ENCODE measurements at regions not wholly inside any gene's neighbourhood (a gene's known extent, or its start where the extent isn't known, plus 50 kb on each side); places are given as distances from the start of the nearest gene placed in this dataset.

- ChIA-PET SMC1A (ENCODE audit: uncharacterized antibody, unreplicated experiment) (no interaction called here), CTCF (interaction anchor here (1.7 kb wide), 1 partner anchor 65 kb away, joined by 4 read pairs; no protein-coding TSS in a partner anchor), POLR2A (no interaction called here), RAD21 (ENCODE audit: unreplicated experiment) (no interaction called here)
- Histone ChIP-seq H3K4me1 (ENCODE audit: control insufficient read depth, insufficient read depth, low read length) (peaks cover 14% of the 10 kb centered on the region), H3K79me2 (ENCODE audit: control insufficient read depth, insufficient read depth, low read length) (no peaks in the 10 kb centered on the region), H3K4me3 (no peak overlapping the region), H3K27ac (ENCODE audit: control insufficient read depth, insufficient read depth) (no peak overlapping the region), H4K20me1 (ENCODE audit: control insufficient read depth, insufficient read depth) (no peaks in the 10 kb centered on the region), H3K9me3 (replicated peaks; ENCODE audit: control insufficient read depth, insufficient read depth, low read length) (no peaks in the 10 kb centered on the region), H3K36me3 (ENCODE audit: control insufficient read depth in 2 of 2, insufficient read depth in 2 of 2, low read length in 1 of 2) (no peaks in the 10 kb centered on the region), H3K9ac (ENCODE audit: control insufficient read depth, insufficient read depth, low read length) (no peak overlapping the region), H3K4me2 (ENCODE audit: control insufficient read depth, insufficient read depth) (no peak overlapping the region), H2AFZ (ENCODE audit: control insufficient read depth, low read depth, low read length) (no peak overlapping the region), H3K27me3 (replicated peaks in 1 of 2; ENCODE audit: control insufficient read depth in 2 of 2, insufficient read depth in 2 of 2, low read length in 1 of 2) (no peaks in the 10 kb centered on the region)
- FAIRE-seq: no peak
- no peak for DNase-seq (ENCODE audit: low read depth, low spot score)
- WGBS (ENCODE audit: insufficient coverage, insufficient replicate concordance, low lambda C conversion rate, missing lambda C conversion rate): 60% methylated on average over 8 of the region's 8 CpGs
- in situ Hi-C loops (cut with MboI): no loop called here
- TF ChIP-seq ZSCAN29 (IDR thresholded peaks at IDR 0.05): no peak
- no peak for TF ChIP-seq ZNF274 (IDR thresholded peaks at IDR 0.05; ENCODE audit: insufficient read depth, insufficient read length)
- no peak for TF ChIP-seq RELA (IDR thresholded peaks at IDR 0.05; ENCODE audit: borderline replicate concordance, partially characterized antibody)
- no peak for TF ChIP-seq PBX3 (IDR thresholded peaks at IDR 0.05; ENCODE audit: insufficient replicate concordance, low read depth, low read length)
- intact Hi-C loops (cut with micrococcal nuclease; ENCODE audit: unreplicated experiment): no loop called here
- no TSS peak for BruUV-seq (replicated peaks)
- no peak for ATAC-seq
Observed at GRCh38 chr2:38442643-38443541, 65.8 kb upstream of the ATL2 start.

- Histone ChIP-seq H3K27ac (ENCODE audit: control insufficient read depth, insufficient read depth) (no peak overlapping the region), H3K4me2 (ENCODE audit: control insufficient read depth, insufficient read depth) (no peak overlapping the region), H2AFZ (ENCODE audit: control insufficient read depth, low read depth, low read length) (no peak overlapping the region), H3K79me2 (ENCODE audit: control insufficient read depth, insufficient read depth, low read length) (no peaks in the 10 kb centered on the region), H3K9ac (ENCODE audit: control insufficient read depth, insufficient read depth, low read length) (no peak overlapping the region), H3K9me3 (replicated peaks; ENCODE audit: control insufficient read depth, insufficient read depth, low read length) (no peaks in the 10 kb centered on the region), H3K4me1 (ENCODE audit: control insufficient read depth, insufficient read depth, low read length) (peaks cover 16% of the 10 kb centered on the region), H3K27me3 (replicated peaks in 1 of 2; ENCODE audit: control insufficient read depth in 2 of 2, insufficient read depth in 2 of 2, low read length in 1 of 2) (no peaks in the 10 kb centered on the region), H3K36me3 (ENCODE audit: control insufficient read depth in 2 of 2, insufficient read depth in 2 of 2, low read length in 1 of 2) (no peaks in the 10 kb centered on the region), H3K4me3 (no peak overlapping the region), H4K20me1 (ENCODE audit: control insufficient read depth, insufficient read depth) (no peaks in the 10 kb centered on the region)
- no peak for ATAC-seq
- ChIA-PET POLR2A (interaction anchor here (1.1 kb wide), 1 partner anchor 44 kb away, joined by 3 read pairs; no protein-coding TSS in a partner anchor), SMC1A (ENCODE audit: uncharacterized antibody, unreplicated experiment) (interaction anchor here (0.7 to 1.1 kb wide), 2 partner anchors 24 to 29 kb away, joined by 3 to 5 read pairs; no protein-coding TSS in a partner anchor), CTCF (interaction anchor here (1.3 to 1.7 kb wide), 2 partner anchors 67 to 126 kb away, joined by 4 to 5 read pairs; no protein-coding TSS in a partner anchor), RAD21 (ENCODE audit: unreplicated experiment) (no interaction called here)
- WGBS (ENCODE audit: insufficient coverage, insufficient replicate concordance, low lambda C conversion rate, missing lambda C conversion rate): 39% methylated on average over 7 of the region's 7 CpGs
- FAIRE-seq: no peak
- TF ChIP-seq SMAD5 (IDR thresholded peaks at IDR 0.05; ENCODE audit: low read depth) (no peak), RBBP5 (conservative IDR thresholded peaks at IDR 0.05) (no peak), ELK1 (IDR thresholded peaks at IDR 0.05; ENCODE audit: low read depth, low read length) (no peak), MYB (IDR thresholded peaks at IDR 0.05; ENCODE audit: borderline replicate concordance, low read depth, low read length) (no peak), BCL3 (IDR thresholded peaks at IDR 0.05; ENCODE audit: borderline replicate concordance, insufficient read depth, low read depth, low read length, poor library complexity, severe bottlenecking) (no peak), WRNIP1 (IDR thresholded peaks at IDR 0.05; ENCODE audit: borderline replicate concordance, low read depth, low read length) (no peak), ZNF274 (IDR thresholded peaks at IDR 0.05; ENCODE audit: insufficient read depth, insufficient read length) (no peak), SIX5 (IDR thresholded peaks at IDR 0.05; ENCODE audit: low read depth, low read length, severe bottlenecking) (no peak), FOS (IDR thresholded peaks at IDR 0.05; ENCODE audit: borderline replicate concordance, extremely low read depth, insufficient read length) (no peak)
- no peak for DNase-seq (ENCODE audit: low read depth, low spot score)
- intact Hi-C loops (cut with micrococcal nuclease; ENCODE audit: unreplicated experiment) (no loop called here), in situ Hi-C loops (cut with MboI) (no loop called here)
- no TSS peak for BruUV-seq (replicated peaks)
Observed at GRCh38 chr2:38441346-38441745, 64.3 kb upstream of the ATL2 start.
